ENCODE measurements at regions not wholly inside any gene's neighbourhood (a gene's known extent, or its start where the extent isn't known, plus 50 kb on each side); places are given as distances from the start of the nearest gene placed in this dataset.

DNA sequence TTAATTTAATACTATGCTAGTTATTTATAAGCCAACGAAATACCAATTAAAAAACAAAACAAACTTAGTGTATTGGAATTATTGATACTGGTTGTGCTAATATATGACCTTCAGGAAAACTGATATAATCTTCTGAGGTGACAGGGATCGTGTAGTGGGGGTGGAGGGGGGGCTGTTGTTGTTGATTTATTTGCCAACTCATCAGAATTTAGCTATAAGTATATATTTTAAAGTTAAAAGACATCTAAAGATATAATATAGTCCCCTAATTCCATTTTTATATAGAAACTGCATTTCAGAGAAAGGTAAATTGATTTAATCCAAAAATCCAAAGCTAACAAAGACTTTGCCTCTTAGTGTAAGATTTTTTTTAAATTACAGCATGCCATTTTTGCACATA lies 210.5 kb downstream of the LRRK2 start:
- no peak for TF ChIP-seq EZH2 (IDR thresholded peaks at IDR 0.05; ENCODE audit: insufficient read depth, poor library complexity, severe bottlenecking)
- no peak for TF ChIP-seq EZH2phosphoT487 (IDR thresholded peaks at IDR 0.05; ENCODE audit: insufficient read depth, low read depth)
